ENCODE measurements at regions not wholly inside any gene's neighbourhood (a gene's known extent, or its start where the extent isn't known, plus 50 kb on each side); places are given as distances from the start of the nearest gene placed in this dataset.

DNA sequence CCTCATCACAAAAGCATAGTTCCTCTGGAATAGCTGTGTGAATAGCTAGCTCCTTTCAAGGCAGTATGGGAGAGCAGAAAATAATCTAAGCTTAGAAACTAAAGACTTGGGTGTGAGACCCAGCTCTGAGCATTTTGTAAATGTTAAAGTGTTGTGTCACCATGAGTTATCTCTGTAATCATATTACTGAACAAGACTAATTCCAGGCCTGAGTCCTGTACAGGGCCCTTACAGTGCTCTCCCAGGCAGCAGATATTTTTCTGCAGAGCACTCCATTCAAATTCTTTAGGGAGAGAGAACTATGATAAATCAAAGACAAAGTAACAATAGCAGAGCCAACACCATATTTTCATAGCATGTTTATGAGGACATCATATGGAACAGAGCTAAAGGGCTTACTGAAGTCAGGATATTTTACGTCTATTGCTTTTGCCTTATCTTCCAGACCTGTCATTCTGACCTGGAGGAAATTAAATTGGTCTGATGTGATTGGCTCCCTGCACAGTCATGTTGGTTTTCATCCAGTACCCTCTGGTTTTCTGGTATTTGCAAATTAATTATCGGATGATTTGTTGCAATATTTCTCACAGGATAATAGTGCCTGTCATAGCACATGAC is 172.6 kb upstream of the PPP2R3A start:
- DNase-seq (ENCODE audit: low read depth in 3 of 3): no peak

DNA sequence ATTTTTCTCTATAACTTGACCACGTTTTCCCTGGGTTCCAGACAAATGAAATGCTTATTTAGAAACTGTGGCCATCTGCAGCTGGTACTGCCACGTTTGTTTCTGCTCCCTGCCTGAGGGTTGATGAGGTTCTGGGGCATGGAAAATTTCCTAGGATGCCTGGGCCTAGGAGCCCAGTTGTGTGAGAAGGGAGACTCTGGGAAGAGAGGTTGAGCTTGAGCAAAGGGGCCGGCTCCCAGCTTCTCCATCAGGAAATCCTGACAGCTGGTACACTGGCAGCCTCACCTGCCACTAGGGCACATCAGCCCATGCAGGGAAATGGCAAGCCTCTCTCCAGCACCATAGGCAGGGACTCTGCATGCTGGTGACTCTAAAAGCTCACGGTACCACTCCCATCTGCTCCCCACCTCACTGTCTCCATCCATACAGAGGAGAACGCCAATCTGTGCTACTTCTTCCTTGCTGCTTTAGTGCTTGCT is 165.4 kb upstream of the PPP2R3A start:
- DNase-seq (ENCODE audit: low read depth in 3 of 3): no peak

GRCh38 chr3:135801018-135801417 is 164.5 kb upstream of the PPP2R3A start:
- no peak for DNase-seq (ENCODE audit: low read depth in 3 of 3)

- DNase-seq (ENCODE audit: low read depth in 3 of 3): no peak
These were observed 163.4 kb upstream of the PPP2R3A start for GRCh38 chr3:135802171-135802570.

DNA sequence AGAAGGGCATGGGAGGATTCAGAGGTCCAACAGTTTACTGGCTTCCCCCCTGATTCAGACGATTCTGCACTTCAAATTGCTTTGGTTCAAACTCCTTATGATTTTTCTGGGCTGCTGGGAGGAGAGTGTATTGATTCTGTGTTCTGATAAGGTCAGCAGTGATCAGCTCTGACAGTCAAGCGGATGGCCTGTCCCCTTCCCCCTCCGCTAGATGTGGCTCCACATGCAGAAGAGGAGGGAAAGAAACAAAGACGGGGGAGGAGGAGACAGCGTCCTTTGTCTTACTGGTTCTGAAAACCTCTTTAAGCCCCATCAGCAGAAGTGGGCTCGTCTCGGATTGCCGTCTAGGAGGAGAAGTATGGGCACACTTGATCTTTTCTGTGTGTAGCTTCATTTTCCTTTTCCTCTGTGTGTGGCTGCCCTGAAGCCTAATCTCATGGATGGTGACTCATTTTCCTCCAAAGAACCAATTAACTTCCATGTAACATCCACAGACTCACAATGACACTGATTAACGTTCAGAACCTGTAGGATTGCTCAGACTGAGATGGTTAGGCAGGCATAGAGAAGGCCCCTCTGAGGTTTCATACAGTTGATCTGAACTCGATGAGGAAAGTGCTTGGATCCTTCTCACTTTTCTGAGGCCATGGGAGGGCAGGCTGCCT is 162.4 kb upstream of the PPP2R3A start:
- no peak for DNase-seq (ENCODE audit: low read depth in 3 of 3)

- DNase-seq (ENCODE audit: low read depth in 3 of 3): no peak
These were observed 159.8 kb upstream of the PPP2R3A start for GRCh38 chr3:135805752-135806151.

DNA sequence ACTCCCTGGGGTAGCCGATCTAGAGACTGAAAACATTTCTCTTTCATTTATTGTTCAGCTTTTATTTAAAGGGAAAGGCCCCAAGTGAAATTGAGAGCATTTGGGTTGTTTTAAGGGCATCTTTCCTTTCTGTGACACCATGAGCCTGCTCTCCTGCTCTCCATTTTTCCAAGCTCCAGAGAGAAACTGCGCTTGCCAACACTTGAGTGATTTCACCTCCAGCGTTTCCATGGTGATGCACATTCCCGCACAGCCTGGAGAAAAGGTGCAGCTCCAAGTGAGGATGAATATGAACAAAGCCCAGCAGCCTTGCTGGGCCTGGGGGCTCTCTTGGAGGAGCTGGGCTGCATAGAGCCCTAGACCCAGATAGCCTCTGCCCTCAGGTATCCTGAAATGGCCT is 159.2 kb upstream of the PPP2R3A start:
- no peak for DNase-seq (ENCODE audit: low read depth in 3 of 3)

GRCh38 chr3:135807879-135808278 is 157.6 kb upstream of the PPP2R3A start:
- DNase-seq (ENCODE audit: low read depth in 3 of 3): no peak

DNA sequence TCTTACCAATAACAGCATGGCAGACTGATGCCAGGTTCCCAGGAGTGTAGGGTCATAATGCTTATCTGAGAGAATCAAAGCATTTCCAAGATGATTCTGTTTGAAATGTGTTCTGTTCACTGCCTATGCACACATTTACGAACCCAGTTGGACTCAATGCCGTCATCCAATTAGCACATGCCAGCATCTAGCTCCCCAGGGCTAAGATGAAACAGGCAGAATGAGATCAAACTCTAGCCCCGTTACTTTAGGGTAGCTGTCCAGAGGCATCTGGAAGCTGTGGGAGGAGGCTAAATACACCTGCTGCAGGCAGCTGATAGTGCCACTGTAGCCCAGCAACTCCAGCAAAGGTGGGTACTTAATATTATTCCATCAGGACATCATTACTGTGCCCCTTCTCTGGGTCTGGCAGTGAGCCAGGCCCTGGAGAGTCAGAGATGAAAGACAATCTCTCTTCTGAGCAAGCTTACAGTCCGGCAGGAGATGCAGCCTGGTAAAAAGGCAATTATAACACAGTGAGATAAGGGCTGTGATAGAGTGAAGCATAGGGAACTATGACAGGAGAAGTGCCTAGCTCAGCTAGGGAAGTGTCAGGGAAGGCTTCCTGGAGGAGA is 156.4 kb upstream of the PPP2R3A start:
- no peak for DNase-seq (ENCODE audit: low read depth in 3 of 3)

DNA sequence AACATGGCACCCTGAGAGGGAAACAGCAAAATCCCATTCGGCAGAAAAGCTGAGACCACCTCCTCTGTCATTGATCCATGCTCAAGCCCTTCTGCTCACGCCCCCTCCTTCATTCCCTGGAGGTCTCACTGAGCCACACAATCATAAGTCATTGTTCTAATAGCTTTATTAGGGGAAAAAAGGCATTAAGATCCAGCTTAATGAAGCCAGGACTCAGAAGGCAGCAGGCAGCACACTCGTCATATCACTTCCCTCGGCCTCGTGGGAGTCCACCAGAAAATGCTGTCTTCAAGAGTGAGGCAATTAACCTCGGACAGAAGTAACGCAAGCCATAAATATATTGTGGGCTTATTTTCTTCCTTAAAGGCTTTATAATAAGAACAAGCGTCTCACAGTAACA is 153.9 kb upstream of the PPP2R3A start:
- no peak for DNase-seq (ENCODE audit: low read depth in 3 of 3)

DNA sequence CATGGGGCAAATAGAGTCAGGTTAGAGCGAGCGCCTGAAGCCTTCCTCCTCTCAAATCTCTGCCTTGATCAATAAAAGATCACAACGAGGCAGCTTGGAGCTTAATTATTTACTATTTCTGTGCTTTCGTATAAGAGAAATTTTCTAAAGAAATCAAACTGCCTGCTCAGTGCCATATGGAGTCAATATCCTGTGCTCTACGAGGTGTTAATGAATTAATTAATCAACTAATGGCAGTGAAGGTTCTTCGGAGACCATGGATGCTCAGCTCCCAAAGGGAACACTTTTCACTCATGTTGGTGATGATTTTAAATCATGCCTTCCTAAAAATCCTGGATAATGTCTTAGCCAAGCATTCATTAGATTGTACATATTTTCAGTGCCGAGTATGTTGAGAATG is 153.5 kb upstream of the PPP2R3A start:
- DNase-seq (ENCODE audit: low read depth in 3 of 3): no peak

GRCh38 chr3:135834465-135834864 is 131.1 kb upstream of the PPP2R3A start:
- DNase-seq (ENCODE audit: low read depth in 3 of 3): no peak

- DNase-seq (ENCODE audit: low read depth in 3 of 3): no peak
These were observed 127.4 kb upstream of the PPP2R3A start for GRCh38 chr3:135837977-135838631.

DNA sequence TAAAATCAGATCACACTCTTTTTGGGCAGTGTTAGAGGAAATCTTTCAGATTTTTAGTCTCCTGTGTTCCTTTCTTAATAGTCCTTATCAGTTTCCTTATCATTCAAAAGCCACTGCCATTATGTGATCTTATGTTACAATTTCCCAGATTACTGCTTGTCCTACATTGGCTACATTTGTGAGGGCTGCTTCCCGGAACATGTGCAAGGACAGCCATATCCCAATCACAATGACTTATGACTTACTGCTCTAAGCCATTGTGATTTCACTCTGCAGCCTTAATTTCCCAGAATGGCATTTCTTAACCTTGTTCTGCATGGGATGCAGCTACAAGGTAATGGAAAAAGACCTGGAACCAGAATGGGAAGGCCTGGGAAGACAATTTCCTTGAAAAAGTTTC is 125.1 kb upstream of the PPP2R3A start:
- DNase-seq (ENCODE audit: low read depth in 3 of 3): no peak

- DNase-seq (ENCODE audit: low read depth in 3 of 3): no peak
These were observed 121.1 kb upstream of the PPP2R3A start for GRCh38 chr3:135844386-135844785.

DNA sequence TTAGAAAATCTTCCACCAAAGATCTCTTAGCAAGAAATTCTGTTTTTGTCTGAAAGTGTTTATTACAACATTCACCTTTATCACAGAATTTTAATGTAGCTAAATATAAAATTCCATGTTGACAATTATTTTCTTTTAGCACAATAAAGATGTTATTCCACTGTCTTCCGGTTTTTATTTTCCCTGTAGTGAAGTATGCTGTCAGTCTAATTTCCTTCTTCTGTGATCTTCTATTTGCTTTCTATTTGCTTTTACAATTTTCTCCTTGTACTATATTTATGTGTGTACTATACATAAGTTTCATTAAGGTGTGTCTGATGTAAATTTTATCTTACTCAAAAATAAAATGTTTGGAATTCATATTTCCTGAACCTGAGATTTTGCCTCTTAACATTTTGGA is 117.5 kb upstream of the PPP2R3A start:
- no peak for DNase-seq (ENCODE audit: low read depth in 3 of 3)

DNA sequence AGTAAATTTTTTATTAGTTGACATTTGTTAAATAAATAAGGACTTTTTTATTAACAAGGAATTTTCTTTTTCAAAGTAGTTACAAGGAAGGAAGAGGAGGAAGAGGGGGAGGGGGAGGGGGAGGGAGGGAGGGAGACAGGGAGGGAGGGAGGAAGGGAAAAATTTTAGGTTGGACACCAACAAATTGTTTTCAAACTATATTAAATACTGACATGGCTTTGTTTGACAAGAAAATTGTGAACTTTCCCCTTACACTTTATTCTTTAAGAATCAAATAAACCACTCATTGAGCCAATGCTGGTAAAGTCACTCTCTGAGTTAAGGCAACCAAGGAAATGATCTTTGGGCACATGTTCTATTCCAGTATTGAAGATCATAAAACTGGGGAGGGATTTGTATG is 115.7 kb upstream of the PPP2R3A start:
- no peak for DNase-seq (ENCODE audit: low read depth in 3 of 3)

DNA sequence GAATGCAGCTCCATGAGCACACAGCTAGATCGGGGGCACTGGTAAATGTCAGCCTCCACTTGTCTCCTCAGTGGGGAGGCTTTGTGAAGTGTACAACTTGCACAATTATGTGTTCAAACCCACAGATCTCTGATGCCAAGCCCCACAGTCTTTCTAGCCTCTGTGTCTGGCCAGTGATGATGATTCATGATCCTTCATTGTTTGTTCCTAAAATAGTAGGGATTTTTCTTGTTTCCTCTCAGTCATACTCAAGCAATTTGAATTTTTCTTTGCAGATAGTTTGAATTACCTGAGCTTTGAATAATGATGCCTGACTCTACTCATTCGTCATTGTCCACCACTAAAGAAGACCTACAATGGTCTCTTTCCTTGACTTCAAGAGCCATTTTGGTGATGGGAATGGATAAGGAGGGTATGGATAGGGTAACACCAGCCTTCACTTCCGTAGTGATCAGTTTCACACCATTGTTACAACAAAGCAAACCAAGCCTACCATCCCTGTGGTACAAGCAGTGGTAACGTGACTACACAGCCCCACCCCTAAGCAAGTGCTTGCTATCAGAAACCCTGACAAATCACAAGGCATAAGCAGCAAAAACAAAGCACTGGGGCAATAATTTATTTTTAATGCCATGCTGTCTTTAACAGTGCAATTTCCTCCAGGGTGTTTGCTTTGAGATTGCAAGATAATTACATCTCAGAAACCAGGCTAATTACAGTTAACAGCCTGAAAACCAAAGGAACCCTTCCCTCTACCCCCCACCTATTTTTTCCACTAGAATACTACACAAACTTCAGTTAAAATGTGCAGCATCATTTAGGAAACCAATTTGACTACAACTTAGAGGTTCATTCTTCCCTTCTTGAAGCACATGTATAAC is 114.1 kb upstream of the PPP2R3A start:
- no peak for DNase-seq (ENCODE audit: low read depth in 3 of 3)

- no peak for DNase-seq (ENCODE audit: low read depth in 3 of 3)
These were observed 111.5 kb upstream of the PPP2R3A start for GRCh38 chr3:135853981-135854380.

GRCh38 chr3:135860761-135861160 is 104.8 kb upstream of the PPP2R3A start:
- DNase-seq (ENCODE audit: low read depth in 3 of 3): no peak

DNA sequence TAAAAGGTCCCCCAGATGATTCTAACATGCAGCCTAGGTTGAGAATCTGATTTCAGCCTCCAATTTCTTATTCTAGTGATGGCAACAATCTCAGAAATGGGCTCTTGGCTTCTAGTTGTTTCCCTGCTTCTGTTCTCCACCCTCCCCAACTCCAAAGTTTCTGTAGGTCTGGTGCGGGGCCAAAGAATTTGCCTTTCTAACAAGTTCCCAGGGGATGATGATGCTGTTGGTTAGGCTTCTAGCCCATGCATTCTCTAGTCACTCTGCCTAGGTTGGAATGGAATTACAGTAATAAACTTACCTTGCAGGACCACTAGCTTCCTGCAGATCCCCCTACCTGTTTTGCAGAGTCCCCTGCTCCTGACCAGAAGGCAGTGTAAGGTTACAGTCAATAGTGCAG is 103.2 kb upstream of the PPP2R3A start:
- DNase-seq (ENCODE audit: low read depth in 3 of 3): no peak

GRCh38 chr3:135864060-135864459 is 101.5 kb upstream of the PPP2R3A start:
- DNase-seq (ENCODE audit: low read depth in 3 of 3): no peak
